Medulla oblongata (tissue), 1 donor: ENCODE measurements at regions not wholly inside any gene's neighbourhood (a gene's known extent, or its start where the extent isn't known, plus 50 kb on each side); places are given as distances from the start of the nearest gene placed in this dataset.
"Not testable (repeated sequence)": the region's sequence is repeated elsewhere in the genome, so short reads cannot be mapped to it uniquely, and the experiment has no call there.

Experiments
- DNase-seq: peaks from one replicate; pipeline ENCODE4 v3.0.0-alpha.2; 2015; ENCODE audit errors: extremely low spot score

GRCh38 chr21:24007592-24007991, 1599.7 kb downstream of the MRPL39 start:
- DNase-seq, result no peak

- no peak for DNase-seq
Observed at GRCh38 chr21:23986987-23987386, 1620.3 kb downstream of the MRPL39 start.

GRCh38 chr21:23986214-23986613, 1621.1 kb downstream of the MRPL39 start:
- no peak for DNase-seq

- no peak for DNase-seq
Observed at GRCh38 chr21:23982546-23982945, 1624.7 kb downstream of the MRPL39 start.

GRCh38 chr21:23977971-23978370, 1629.3 kb downstream of the MRPL39 start:
- DNase-seq, result peak; percentile 12

- DNase-seq, result peak; percentile 8
Observed at GRCh38 chr21:23968722-23969647, 1638.3 kb downstream of the MRPL39 start.

- no peak for DNase-seq
Observed at GRCh38 chr21:23968008-23968407, 1639.3 kb downstream of the MRPL39 start.

GRCh38 chr21:23963454-23963853, 1643.8 kb downstream of the MRPL39 start:
- DNase-seq, result no peak

GRCh38 chr21:23960769-23961168, 1646.5 kb downstream of the MRPL39 start:
- DNase-seq, result no peak

- DNase-seq, result no peak
Observed at GRCh38 chr21:23955135-23955843, 1652.0 kb downstream of the MRPL39 start.

GRCh38 chr21:23952269-23952668, 1655.0 kb downstream of the MRPL39 start:
- no peak for DNase-seq

- no peak for DNase-seq
Observed at GRCh38 chr21:23951251-23951650, 1656.0 kb downstream of the MRPL39 start.

GRCh38 chr21:23950344-23950743, 1656.9 kb downstream of the MRPL39 start:
- DNase-seq, result no peak

GRCh38 chr21:23949493-23949892, 1657.8 kb downstream of the MRPL39 start:
- no peak for DNase-seq

- no peak for DNase-seq
Observed at GRCh38 chr21:23939369-23940065, 1667.8 kb downstream of the MRPL39 start.

GRCh38 chr21:23936991-23937390, 1670.3 kb downstream of the MRPL39 start:
- no peak for DNase-seq

- DNase-seq, result peak; percentile 45
Observed at GRCh38 chr21:23936224-23936623, 1671.1 kb downstream of the MRPL39 start.

GRCh38 chr21:23930565-23930964, 1676.7 kb downstream of the MRPL39 start:
- DNase-seq, result no peak

GRCh38 chr21:23926430-23926829, 1680.9 kb downstream of the MRPL39 start:
- DNase-seq, result not testable (repeated sequence)

GRCh38 chr21:23921670-23922418, 1685.4 kb downstream of the MRPL39 start:
- no peak for DNase-seq

GRCh38 chr21:23900727-23901126, 1706.6 kb downstream of the MRPL39 start:
- no peak for DNase-seq

- no peak for DNase-seq
Observed at GRCh38 chr21:23899561-23899960, 1707.7 kb downstream of the MRPL39 start.
